ENCODE measurements at regions not wholly inside any gene's neighbourhood (a gene's known extent, or its start where the extent isn't known, plus 50 kb on each side); places are given as distances from the start of the nearest gene placed in this dataset.
"Not testable (repeated sequence)": the region's sequence is repeated elsewhere in the genome, so short reads cannot be mapped to it uniquely, and the experiment has no call there.

DNA sequence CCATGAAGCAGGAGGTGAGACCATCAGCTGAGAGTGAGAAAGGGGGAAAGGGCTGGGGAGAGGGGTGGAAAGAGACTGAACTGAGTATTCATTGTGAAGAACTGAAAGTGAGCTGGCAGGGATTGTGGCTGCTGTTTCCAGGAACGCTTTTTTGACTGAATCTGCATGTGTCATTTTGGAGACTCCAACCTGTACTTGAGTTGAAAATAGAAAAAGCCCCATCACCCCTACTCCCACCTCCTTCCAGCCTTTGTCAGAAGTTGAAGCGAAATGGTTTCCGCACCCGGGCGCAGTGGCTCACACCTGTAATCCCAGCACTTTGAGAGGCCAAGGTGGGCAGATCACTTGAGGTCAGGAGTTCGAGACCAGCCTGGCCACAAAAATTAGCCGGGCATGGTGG lies 128.0 kb upstream of the GPR12 start:
- DNase-seq (ENCODE audit: low read depth): no peak

GRCh38 chr13:26887594-26887993 lies 127.0 kb upstream of the GPR12 start:
- no peak for DNase-seq (ENCODE audit: low read depth)

- no peak for DNase-seq (ENCODE audit: low read depth)
Measured at GRCh38 chr13:26883613-26884257, 123.1 kb upstream of the GPR12 start.

GRCh38 chr13:26882731-26883130 lies 122.1 kb upstream of the GPR12 start:
- DNase-seq (ENCODE audit: low read depth): no peak

GRCh38 chr13:26881154-26881553 lies 120.6 kb upstream of the GPR12 start:
- peak; percentile 11 for DNase-seq (ENCODE audit: low read depth)

- DNase-seq (ENCODE audit: low read depth): no peak
Measured at GRCh38 chr13:26880735-26881134, 120.1 kb upstream of the GPR12 start.

- DNase-seq (ENCODE audit: low read depth): no peak
Measured at GRCh38 chr13:26878438-26878837, 117.9 kb upstream of the GPR12 start.

DNA sequence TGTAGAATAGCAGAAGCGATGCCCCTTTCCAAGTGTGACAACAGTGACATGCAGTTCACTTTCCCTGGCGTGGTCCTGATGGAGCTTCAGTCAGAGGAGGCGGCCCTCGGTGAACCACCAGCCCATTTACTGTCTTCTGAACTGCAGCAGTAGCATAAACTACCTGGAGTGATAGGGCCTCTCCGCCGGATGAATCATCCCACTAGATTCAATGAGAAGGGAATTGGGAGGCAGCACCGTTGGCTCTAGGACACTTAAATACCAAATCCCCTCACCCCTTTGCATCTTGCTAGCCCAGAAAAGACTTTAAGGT lies 112.8 kb upstream of the GPR12 start:
- no peak for DNase-seq (ENCODE audit: low read depth)

- peak; percentile 20 for DNase-seq (ENCODE audit: low read depth)
Measured at GRCh38 chr13:26872525-26873385, 112.2 kb upstream of the GPR12 start.

GRCh38 chr13:26867451-26868091 lies 107.0 kb upstream of the GPR12 start:
- peak; percentile 13 for DNase-seq (ENCODE audit: low read depth)

GRCh38 chr13:26864576-26864975 lies 104.0 kb upstream of the GPR12 start:
- no peak for DNase-seq (ENCODE audit: low read depth)

GRCh38 chr13:26861941-26862340 lies 101.4 kb upstream of the GPR12 start:
- DNase-seq (ENCODE audit: low read depth): no peak

DNA sequence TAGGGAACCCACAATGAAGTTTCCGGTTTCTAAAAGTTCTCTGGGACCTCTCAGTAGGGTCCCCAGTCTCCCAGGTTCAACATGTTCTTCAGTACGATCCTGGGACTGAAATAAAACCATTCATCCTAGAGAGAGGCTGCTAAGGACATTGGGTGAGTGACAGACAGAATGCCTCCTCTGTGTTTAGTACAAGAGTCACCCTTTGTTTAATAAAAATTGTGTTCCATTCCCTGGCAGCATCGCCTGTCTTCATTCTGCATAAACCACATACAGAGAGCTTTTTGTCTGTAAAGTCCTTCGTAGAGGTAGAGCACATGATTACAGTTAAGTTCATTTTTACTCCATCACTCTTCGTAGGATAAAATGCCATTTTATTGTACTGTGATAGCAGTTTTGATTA lies 95.3 kb upstream of the GPR12 start:
- DNase-seq (ENCODE audit: low read depth): no peak

DNA sequence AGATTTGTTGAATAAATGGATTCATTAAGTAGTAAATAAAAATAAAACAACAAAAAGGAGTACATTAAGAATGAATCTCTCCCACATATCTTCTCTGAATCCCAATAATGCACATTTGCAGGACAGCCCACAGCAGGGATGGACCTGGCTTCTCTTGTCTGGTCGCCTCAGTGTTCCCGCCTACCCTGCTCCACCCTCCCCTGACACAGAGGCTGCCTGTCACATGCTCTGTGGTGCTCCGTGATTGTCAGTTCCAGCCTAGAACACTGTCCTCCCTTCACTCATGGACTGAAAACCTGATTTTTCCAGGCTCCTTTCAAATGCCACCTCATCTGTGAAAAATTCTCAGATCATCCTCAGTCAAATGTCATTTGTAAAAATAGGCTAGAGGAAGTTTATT lies 94.5 kb upstream of the GPR12 start:
- DNase-seq (ENCODE audit: low read depth): no peak

DNA sequence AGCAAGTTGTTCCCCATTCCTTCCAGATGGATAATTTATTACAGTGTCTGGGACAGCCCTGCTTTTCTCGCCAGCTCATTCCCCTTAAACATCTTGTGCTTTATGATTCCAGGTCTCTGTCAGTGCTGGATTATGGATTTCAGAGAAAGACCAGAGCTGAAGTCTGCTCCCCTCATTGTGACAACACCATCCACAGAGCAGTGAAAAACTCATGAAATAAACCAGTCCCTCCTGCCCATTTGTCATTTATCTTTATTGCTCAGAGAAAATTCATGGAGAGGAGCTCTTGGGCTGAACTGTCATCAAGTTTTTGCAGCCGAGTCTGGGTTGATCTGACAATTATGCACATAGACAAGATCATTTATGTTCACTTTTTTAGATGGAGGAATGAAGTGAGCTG lies 92.7 kb upstream of the GPR12 start:
- DNase-seq (ENCODE audit: low read depth): peak; percentile 28

GRCh38 chr13:26847281-26847680 lies 86.7 kb upstream of the GPR12 start:
- no peak for DNase-seq (ENCODE audit: low read depth)

DNA sequence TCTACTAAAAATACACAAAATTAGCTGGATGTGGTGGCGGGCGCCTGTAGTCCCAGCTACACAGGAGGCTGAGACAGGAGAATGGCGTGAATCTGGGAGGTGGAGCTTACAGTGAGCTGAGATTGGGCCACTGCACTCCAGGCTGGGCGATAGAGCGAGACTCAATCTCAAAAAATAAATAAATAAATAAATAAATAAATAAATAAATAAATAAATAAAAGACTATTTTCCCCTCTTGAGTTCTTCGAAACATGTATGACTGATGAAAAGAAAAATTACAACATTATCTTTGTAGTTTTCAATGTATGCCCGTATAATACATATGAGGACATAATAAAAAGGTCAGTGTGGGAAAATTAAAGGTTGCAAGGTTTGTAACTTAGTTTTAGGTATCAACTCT lies 84.5 kb upstream of the GPR12 start:
- not testable (repeated sequence) for DNase-seq (ENCODE audit: low read depth)

DNA sequence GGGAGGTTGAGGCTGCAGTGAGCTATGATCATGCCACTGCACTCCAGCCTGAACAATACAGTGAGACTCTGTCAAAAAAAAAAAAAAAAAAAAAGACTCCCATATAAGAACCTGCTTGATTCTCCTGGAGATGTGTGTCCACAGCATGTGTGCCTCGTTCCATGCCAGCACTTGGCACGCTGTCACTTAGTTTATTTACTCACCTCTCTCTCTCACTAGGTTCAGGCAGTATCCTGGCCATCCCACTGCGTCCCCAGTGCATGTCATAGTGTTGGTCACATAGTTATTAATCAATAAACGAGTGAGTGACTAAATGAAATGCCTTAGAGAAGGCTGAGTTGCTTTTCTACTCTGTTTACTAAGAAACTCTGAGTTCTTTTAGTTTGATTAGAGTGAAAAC lies 79.1 kb upstream of the GPR12 start:
- DNase-seq (ENCODE audit: low read depth): no peak

DNA sequence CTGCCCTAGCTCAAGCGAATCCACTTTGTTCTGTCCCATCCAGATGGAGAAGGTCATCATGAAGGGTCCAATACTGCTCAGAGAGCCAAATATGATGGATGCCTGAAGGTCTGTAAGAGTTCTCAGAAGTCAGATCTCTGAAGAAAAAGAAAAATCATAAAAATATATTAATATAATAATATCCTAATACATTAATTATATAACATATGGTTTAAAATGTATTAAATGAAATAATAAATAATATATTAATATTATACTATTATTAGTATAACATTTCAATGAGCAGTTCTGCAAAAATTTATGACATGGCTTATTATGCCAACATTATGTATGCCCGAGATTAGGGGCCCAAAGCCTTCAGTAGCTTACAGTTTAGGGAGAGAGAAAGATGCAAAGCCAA lies 78.2 kb upstream of the GPR12 start:
- no peak for DNase-seq (ENCODE audit: low read depth)

DNA sequence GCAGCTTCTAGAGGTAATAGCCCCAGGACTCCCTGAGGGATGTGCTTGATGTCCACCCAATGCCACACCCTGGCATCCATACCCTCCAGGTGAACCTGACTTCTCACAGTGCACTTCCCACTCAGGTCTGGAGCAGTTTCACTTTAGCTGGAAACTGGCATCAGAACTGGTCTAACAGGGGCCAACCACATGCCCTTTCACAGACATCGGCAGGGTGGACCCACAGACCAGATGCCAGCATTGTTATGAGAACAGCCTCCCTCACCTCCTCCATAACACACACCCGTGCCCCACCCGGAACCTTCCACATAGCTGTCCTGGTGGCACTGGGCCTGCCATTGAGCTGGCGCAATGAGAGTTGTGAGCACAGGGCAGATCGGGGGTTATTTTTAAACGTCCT lies 77.4 kb upstream of the GPR12 start:
- DNase-seq (ENCODE audit: low read depth): no peak

DNA sequence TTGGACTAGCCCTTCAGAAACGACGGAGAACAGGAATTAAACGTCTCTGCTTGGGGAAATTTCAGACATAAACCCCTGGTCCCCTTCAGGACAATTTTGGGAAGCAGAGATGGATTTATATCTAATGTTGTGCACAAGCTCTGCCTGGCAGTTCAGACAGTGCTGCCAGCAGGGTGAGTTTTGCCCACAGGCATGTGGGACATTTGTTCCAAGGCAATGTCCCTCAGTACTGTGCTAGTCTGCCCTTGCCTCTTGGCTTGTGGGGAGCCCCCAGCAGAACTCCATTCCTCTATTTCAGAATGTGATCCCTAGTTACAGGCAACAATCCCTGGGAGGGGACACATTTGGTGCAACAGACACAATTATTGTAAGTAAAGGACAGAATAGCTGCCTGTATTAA lies 76.5 kb upstream of the GPR12 start:
- no peak for DNase-seq (ENCODE audit: low read depth)

DNA sequence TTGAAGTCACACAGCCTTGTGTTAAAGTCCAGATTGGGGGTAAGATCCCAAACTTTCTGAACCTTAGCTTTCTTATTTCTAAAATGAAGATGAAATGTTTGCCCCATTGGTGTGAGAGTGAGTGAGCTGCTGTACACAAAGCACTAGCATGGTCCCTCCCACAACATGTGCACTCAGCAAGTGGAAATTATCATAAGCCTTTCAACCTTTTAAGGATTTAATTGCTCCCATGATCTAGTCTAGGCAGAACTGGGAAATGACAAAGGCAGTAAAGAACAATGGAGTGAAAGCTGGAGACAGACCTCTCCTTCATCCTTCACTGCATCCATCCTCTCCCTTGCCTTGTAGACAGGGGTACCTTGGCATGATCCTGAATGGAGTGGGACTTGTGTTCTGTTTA lies 76.0 kb upstream of the GPR12 start:
- DNase-seq (ENCODE audit: low read depth): no peak

GRCh38 chr13:26834646-26835045 lies 74.1 kb upstream of the GPR12 start:
- no peak for DNase-seq (ENCODE audit: low read depth)
